IMR-90 (cell line): ENCODE measurements at regions not wholly inside any gene's neighbourhood (a gene's known extent, or its start where the extent isn't known, plus 50 kb on each side); places are given as distances from the start of the nearest gene placed in this dataset.

Experiments used
- ATAC-seq: fragments of 200-7000 bp; cut with Tn5 transposase; 2 replicates; pipeline ENCODE4 v1.9.1; 2020; ENCODE audit warnings: low read depth, mild to moderate bottlenecking, moderate library complexity
- BruUV-seq: library from RNA; stranded (reverse); fragments of 400-500 nt; replicated peaks from 2 replicates; lab custom pipeline; 2021; lab: Mats Ljungman, UMichigan
- CTCF ChIA-PET: fragments of 300-600 bp; formaldehyde crosslinking; extraction: SDS; loops from one replicate; lab custom pipeline; 2021; ENCODE audit warnings: antibody characterized with exemption; lab: Yijun Ruan, JAX
- POLR2A ChIA-PET: fragments of 300-600 bp; sonication (Branson Sonifier 250); formaldehyde crosslinking; loops from one replicate; lab custom pipeline; 2022; ENCODE audit warnings: antibody characterized with exemption; ENCODE audit not compliant: unreplicated experiment; lab: Charles Lee
- DNase-seq: peaks from one replicate; pipeline ENCODE4 v3.0.0; 2013
- H2AFZ ChIP-seq: replicated peaks from 2 replicates; pipeline ENCODE3; 2013; ENCODE audit warnings: low read length, mild to moderate bottlenecking; ENCODE audit not compliant: poor library complexity
- H2AK5ac ChIP-seq: 2 replicates; pipeline ENCODE4 v1.6.1; 2013; ENCODE audit warnings: low read depth, low read length, inconsistent platforms
- H2AK9ac ChIP-seq: replicated peaks from 2 replicates; pipeline ENCODE3; 2013; ENCODE audit warnings: mild to moderate bottlenecking, low read depth, low read length, moderate library complexity; ENCODE audit not compliant: poor library complexity
- H2BK120ac ChIP-seq: 2 replicates; pipeline ENCODE4 v1.6.1; 2013; ENCODE audit warnings: low read depth, low read length, inconsistent platforms
- H2BK15ac ChIP-seq: 3 replicates; pipeline ENCODE4 v1.6.1; 2013; ENCODE audit warnings: low read depth, low read length, inconsistent platforms
- H2BK20ac ChIP-seq: 2 replicates; pipeline ENCODE4 v1.6.1; 2013; ENCODE audit warnings: low read depth, mild to moderate bottlenecking, inconsistent platforms, low read length, moderate library complexity
- H2BK5ac ChIP-seq: 2 replicates; pipeline ENCODE4 v1.6.1; 2013; ENCODE audit warnings: mild to moderate bottlenecking, low read depth, low read length, inconsistent platforms; ENCODE audit not compliant: poor library complexity, severe bottlenecking
- H3K14ac ChIP-seq: replicated peaks from 2 replicates; pipeline ENCODE4 v1.6.1; 2013; ENCODE audit warnings: low read depth, low read length, inconsistent platforms
- H3K18ac ChIP-seq: 2 replicates; pipeline ENCODE4 v1.6.1; 2013; ENCODE audit warnings: low read depth, low read length, control low read depth
- H3K23ac ChIP-seq: 2 replicates; pipeline ENCODE4 v1.6.1; 2013; ENCODE audit warnings: low read depth, low read length, inconsistent platforms
- H3K27ac ChIP-seq: 2 replicates; pipeline ENCODE4 v1.5.1; 2013; ENCODE audit warnings: mild to moderate bottlenecking, control low read depth, low read length; ENCODE audit not compliant: insufficient read depth
- H3K27me3 ChIP-seq: 2 replicates; pipeline ENCODE4 v1.6.1; 2013; ENCODE audit warnings: low read length; ENCODE audit not compliant: control insufficient read depth, insufficient read depth
- H3K36me3 ChIP-seq: 2 replicates; pipeline ENCODE4 v1.6.1; 2013; ENCODE audit warnings: low read length, mixed read lengths; ENCODE audit not compliant: control insufficient read depth, insufficient read depth
- H3K4ac ChIP-seq: 2 replicates; pipeline ENCODE4 v1.6.1; 2013; ENCODE audit warnings: low read depth, low read length, inconsistent platforms
- H3K4me1 ChIP-seq: 2 replicates; pipeline ENCODE4 v1.6.1; 2013; ENCODE audit warnings: low read length, mixed read lengths; ENCODE audit not compliant: control insufficient read depth, insufficient read depth
- H3K4me2 ChIP-seq: 2 replicates; pipeline ENCODE4 v1.6.1; 2013; ENCODE audit warnings: low read depth, mild to moderate bottlenecking, control low read depth, low read length, moderate library complexity
- H3K4me3 ChIP-seq: 2 replicates; pipeline ENCODE4 v1.5.1; 2013; ENCODE audit warnings: low read depth, mild to moderate bottlenecking, control low read depth, low read length, moderate library complexity; ENCODE audit not compliant: insufficient read depth
- H3K56ac ChIP-seq: 2 replicates; pipeline ENCODE4 v1.6.1; 2013; ENCODE audit warnings: low read length, inconsistent platforms; ENCODE audit not compliant: insufficient read depth; ENCODE audit errors: extremely low read depth
- H3K79me1 ChIP-seq, 2 experiments: 2 replicates each; pipeline ENCODE4 v1.6.1; 2013; ENCODE audit warnings: low read length in 2 of 2, inconsistent platforms in 1 of 2, low read depth in 1 of 2
- H3K9ac ChIP-seq: 2 replicates; pipeline ENCODE4 v1.6.1; 2013; ENCODE audit warnings: low read depth, low read length, control low read depth
- H3K9me1 ChIP-seq: 2 replicates; pipeline ENCODE4 v1.6.1; 2013; ENCODE audit warnings: low read length, inconsistent platforms; ENCODE audit not compliant: insufficient read depth
- H3K9me3 ChIP-seq: 2 replicates; pipeline ENCODE4 v1.6.1; 2013; ENCODE audit warnings: low read length; ENCODE audit not compliant: control insufficient read depth, insufficient read depth
- H4K20me1 ChIP-seq: 2 replicates; pipeline ENCODE4 v1.6.1; 2013; ENCODE audit warnings: low read length, inconsistent platforms; ENCODE audit not compliant: insufficient read depth
- H4K5ac ChIP-seq: 2 replicates; pipeline ENCODE4 v1.6.1; 2013; ENCODE audit warnings: mild to moderate bottlenecking, low read depth, low read length, control low read depth
- H4K8ac ChIP-seq, 2 experiments: 2 replicates each; pipeline ENCODE4 v1.6.1; 2013; ENCODE audit warnings: low read depth in 2 of 2, low read length in 2 of 2, control low read depth in 1 of 2, inconsistent platforms in 1 of 2
- H4K91ac ChIP-seq: 2 replicates; pipeline ENCODE4 v1.6.1; 2013; ENCODE audit warnings: low read depth, low read length, inconsistent platforms; ENCODE audit not compliant: insufficient read depth
- BHLHE40 ChIP-seq: fragments of 150-350 bp; IDR thresholded peaks from 2 replicates; pipeline ENCODE4 v1.6.1; 2016; ENCODE audit warnings: mild to moderate bottlenecking, low read depth, low read length
- CEBPB ChIP-seq: IDR thresholded peaks from 2 replicates; pipeline ENCODE4 v1.6.1; 2012; ENCODE audit warnings: low read depth, low read length, improper control_type of control experiment
- CHD1 ChIP-seq: IDR thresholded peaks from 2 replicates; pipeline ENCODE4 v1.6.1; 2012; ENCODE audit warnings: low read depth, low read length, improper control_type of control experiment
- ELK1 ChIP-seq: fragments of 150-350 bp; IDR thresholded peaks from 2 replicates; pipeline ENCODE4 v1.6.1; 2016; ENCODE audit warnings: low read depth, mild to moderate bottlenecking, low read length, moderate library complexity, borderline replicate concordance
- FOS ChIP-seq: fragments of 150-350 bp; IDR thresholded peaks from 2 replicates; pipeline ENCODE4 v1.6.1; 2016; ENCODE audit warnings: low read depth, low read length
- MAFK ChIP-seq: IDR thresholded peaks from 2 replicates; pipeline ENCODE4 v1.6.1; 2012; ENCODE audit warnings: low read depth, low read length, improper control_type of control experiment
- MAZ ChIP-seq: IDR thresholded peaks from 2 replicates; pipeline ENCODE4 v1.6.1; 2012; ENCODE audit warnings: low read depth, mild to moderate bottlenecking, low read length, improper control_type of control experiment, moderate library complexity, borderline replicate concordance
- MXI1 ChIP-seq: IDR thresholded peaks from 2 replicates; pipeline ENCODE4 v1.6.1; 2012; ENCODE audit warnings: low read depth, mild to moderate bottlenecking, low read length, moderate library complexity, borderline replicate concordance
- POLR2A ChIP-seq: IDR thresholded peaks from 2 replicates; pipeline ENCODE4 v1.6.1; 2012; ENCODE audit warnings: mild to moderate bottlenecking, low read depth, low read length
- RAD21 ChIP-seq: IDR thresholded peaks from 2 replicates; pipeline ENCODE4 v1.6.1; 2012; ENCODE audit warnings: low read length, improper control_type of control experiment
- RCOR1 ChIP-seq: IDR thresholded peaks from 2 replicates; pipeline ENCODE4 v1.6.1; 2012; ENCODE audit warnings: mild to moderate bottlenecking, low read length, improper control_type of control experiment; ENCODE audit not compliant: insufficient replicate concordance
- RFX5 ChIP-seq: IDR thresholded peaks from 2 replicates; pipeline ENCODE4 v1.8.0; 2012; ENCODE audit warnings: low read depth, mild to moderate bottlenecking, low read length, moderate library complexity
- SMC3 ChIP-seq: fragments of 150-350 bp; IDR thresholded peaks from 2 replicates; pipeline ENCODE4 v1.6.1; 2016; ENCODE audit warnings: low read depth, mild to moderate bottlenecking, antibody characterized with exemption, low read length, moderate library complexity
- USF2 ChIP-seq: fragments of 150-350 bp; IDR thresholded peaks from 2 replicates; pipeline ENCODE4 v1.6.1; 2017; ENCODE audit warnings: mild to moderate bottlenecking, antibody characterized with exemption, low read length, low read depth
- WGBS, 2 experiments: methylation state at CpG; one replicate each; pipeline versions ENCODE4 v1.1.5 to v1.1.7; 2013; ENCODE audit warnings: missing lambda C conversion rate in 2 of 2; ENCODE audit not compliant: insufficient read length in 1 of 2; ENCODE audit errors: extremely low coverage in 2 of 2; 5-methylcytosine and 5-hydroxymethylcytosine counted together
- dilution Hi-C: fragments of 300-500 bp; cut with HindIII; formaldehyde crosslinking; loops from one replicate; pipeline ENCODE4 v1.14.3; 2018; ENCODE audit warnings: low sequenced_read_pairs; ENCODE audit not compliant: unreplicated experiment
- in situ Hi-C: fragments of 300-500 bp; cut with MboI; formaldehyde crosslinking; loops from 3 replicates; pipeline ENCODE4 v1.14.3; 2019; ENCODE audit warnings: low sequenced_read_pairs, inconsistent platforms, mixed read lengths
- intact Hi-C: fragments of 100-400 bp; cut with micrococcal nuclease; formaldehyde crosslinking; loops from 2 replicates; pipeline ENCODE4 v1.10.0; 2022
- TF ChIP-seq, protein P1 (sequence below): conservative IDR thresholded peaks from 2 replicates; pipeline ENCODE4 v1.5.1; 2012; ENCODE audit warnings: mild to moderate bottlenecking, low read depth, low read length, improper control_type of control experiment

- no peak overlapping the region for H3K27ac ChIP-seq
- WGBS, 2 experiments: no CpG with 5 or more reads among the region's 2 CpGs
- H3K4me1 ChIP-seq: no peaks in the 10 kb centered on the region
- no peaks in the 10 kb centered on the region for H3K9me3 ChIP-seq
- H2BK20ac ChIP-seq: no peak overlapping the region
- no peak overlapping the region for H3K4me2 ChIP-seq
- BruUV-seq: no TSS peak
- no peak overlapping the region for H4K5ac ChIP-seq
- no peak overlapping the region for H2AK9ac ChIP-seq
- H2AK5ac ChIP-seq: no peak overlapping the region
- intact Hi-C loops (no loop called here), in situ Hi-C loops (no loop called here), dilution Hi-C loops (no loop called here)
- no peaks in the 10 kb centered on the region for H3K9me1 ChIP-seq
- H2BK15ac ChIP-seq: no peak overlapping the region
- ChIA-PET POLR2A (no interaction called here), CTCF (no interaction called here)
- TF ChIP-seq ELK1 (no peak), CHD1 (no peak), USF2 (no peak), FOS (no peak), MAFK (no peak), CEBPB (no peak), RCOR1 (no peak), RFX5 (no peak), MAZ (no peak), MXI1 (no peak), POLR2A (no peak), SMC3 (no peak), BHLHE40 (no peak), RAD21 (no peak)
- TF ChIP-seq, protein P1, sequence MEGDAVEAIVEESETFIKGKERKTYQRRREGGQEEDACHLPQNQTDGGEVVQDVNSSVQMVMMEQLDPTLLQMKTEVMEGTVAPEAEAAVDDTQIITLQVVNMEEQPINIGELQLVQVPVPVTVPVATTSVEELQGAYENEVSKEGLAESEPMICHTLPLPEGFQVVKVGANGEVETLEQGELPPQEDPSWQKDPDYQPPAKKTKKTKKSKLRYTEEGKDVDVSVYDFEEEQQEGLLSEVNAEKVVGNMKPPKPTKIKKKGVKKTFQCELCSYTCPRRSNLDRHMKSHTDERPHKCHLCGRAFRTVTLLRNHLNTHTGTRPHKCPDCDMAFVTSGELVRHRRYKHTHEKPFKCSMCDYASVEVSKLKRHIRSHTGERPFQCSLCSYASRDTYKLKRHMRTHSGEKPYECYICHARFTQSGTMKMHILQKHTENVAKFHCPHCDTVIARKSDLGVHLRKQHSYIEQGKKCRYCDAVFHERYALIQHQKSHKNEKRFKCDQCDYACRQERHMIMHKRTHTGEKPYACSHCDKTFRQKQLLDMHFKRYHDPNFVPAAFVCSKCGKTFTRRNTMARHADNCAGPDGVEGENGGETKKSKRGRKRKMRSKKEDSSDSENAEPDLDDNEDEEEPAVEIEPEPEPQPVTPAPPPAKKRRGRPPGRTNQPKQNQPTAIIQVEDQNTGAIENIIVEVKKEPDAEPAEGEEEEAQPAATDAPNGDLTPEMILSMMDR: no peak
- H3K14ac ChIP-seq: no peak overlapping the region
- H3K79me1 ChIP-seq: no peaks in the 10 kb centered on the region
- H3K36me3 ChIP-seq: no peaks in the 10 kb centered on the region
- ATAC-seq (no peak), DNase-seq (no peak)
- H3K23ac ChIP-seq: no peak overlapping the region
- no peak overlapping the region for H3K4ac ChIP-seq
- H3K9ac ChIP-seq: no peak overlapping the region
- no peak overlapping the region for H2BK5ac ChIP-seq
- no peak overlapping the region for H3K56ac ChIP-seq
- no peak overlapping the region for H4K91ac ChIP-seq
- H3K27me3 ChIP-seq: no peaks in the 10 kb centered on the region
- H3K18ac ChIP-seq: no peak overlapping the region
- H3K4me3 ChIP-seq: no peak overlapping the region
- H2AFZ ChIP-seq: no peak overlapping the region
- no peak overlapping the region for H2BK120ac ChIP-seq
- no peaks in the 10 kb centered on the region for H4K20me1 ChIP-seq
- no peak overlapping the region for H4K8ac ChIP-seq
Observed at GRCh38 chr13:75919660-75920199, 283.6 kb downstream of the LMO7 start.
